HG02884 (cell line): ENCODE measurements at regions not wholly inside any gene's neighbourhood (a gene's known extent, or its start where the extent isn't known, plus 50 kb on each side); places are given as distances from the start of the nearest gene placed in this dataset.
A peak's percentile ranks its signal among the peaks of the same experiment; 100 is the strongest.

Source experiments
- ATAC-seq: cut with Tn5 transposase; IDR thresholded peaks from one replicate; pipeline ENCODE4 v1.9.1; 2021; ENCODE audit warnings: mild to moderate bottlenecking, moderate library complexity; ENCODE audit not compliant: unreplicated experiment

DNA sequence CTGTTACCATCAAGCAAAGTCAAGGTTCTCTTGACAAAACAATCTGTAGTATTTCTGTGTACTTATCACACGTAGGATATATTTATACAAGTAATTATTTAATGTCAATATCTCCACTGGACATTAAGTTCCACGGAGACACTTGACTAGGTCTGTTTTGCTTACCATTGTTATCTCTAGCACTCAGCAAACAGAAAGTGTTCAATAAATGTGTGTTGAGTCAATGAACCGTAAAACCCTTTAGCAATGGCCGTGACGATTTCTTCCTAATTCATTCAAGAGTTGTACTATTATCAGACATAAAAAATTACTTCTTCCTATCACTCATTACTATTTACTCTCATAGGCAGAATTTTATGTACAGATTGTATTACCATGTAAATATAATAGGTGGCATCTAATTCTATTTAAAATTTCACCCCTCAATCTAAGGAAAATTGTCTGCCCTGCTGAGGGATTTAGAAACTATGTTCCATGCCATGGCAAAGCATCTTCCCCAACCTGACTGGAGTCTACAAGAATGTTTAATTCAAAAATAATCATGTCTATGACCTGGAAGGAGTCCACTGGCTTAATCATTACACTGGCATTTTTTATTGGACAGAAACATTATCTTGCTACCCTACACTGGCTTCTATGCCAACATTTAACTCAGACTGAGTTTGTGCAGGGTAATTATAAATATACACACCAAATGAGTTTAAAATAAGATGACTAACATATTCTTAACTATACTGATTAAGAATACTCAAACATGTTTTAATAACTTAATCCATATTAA, 301.9 kb downstream of the ZEB2 start:
- no peak for ATAC-seq

DNA sequence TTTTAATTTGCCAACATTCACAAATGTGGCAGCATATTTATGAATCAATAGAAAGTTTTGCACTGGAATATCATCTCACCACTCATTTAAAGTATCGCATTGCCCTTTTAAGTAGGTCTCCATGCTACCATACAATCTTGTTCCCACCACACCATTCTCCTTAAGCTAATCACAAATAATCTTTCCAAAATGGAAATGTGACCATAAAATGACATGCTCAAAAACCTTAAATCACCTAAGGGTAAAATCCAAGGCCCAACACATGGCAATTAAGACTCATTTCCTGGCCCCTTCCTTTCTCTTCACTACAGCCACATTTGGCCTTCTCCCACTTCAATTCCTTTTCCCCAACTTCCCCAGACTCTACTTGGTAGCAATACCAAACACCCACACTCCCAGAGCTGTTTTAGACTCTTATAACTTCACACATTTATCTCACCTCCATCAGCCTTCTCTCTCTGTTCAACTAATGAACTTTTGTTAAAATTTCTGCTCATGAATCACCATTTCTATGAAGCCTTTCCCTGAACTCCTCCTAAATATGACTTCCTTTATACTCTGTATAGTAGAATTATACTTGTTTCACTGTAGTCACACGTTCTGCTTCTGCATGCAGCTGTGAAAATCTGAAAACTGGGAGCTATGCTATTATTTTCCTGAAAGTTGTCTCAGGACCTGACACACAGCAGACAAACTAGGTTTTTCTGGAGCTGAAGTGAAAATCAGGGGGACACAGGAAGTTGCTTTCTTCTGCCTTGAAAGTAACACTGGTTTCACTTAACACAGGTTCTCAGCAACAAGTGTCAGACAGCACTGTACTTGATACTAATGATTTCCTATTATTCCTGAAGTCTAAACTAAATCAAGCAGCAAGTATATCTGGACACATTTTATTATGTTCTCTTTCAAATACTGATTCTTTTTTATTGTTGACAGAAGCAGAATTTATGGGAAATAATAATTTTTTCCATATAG, 303.9 kb downstream of the ZEB2 start:
- ATAC-seq: peak; percentile 41

DNA sequence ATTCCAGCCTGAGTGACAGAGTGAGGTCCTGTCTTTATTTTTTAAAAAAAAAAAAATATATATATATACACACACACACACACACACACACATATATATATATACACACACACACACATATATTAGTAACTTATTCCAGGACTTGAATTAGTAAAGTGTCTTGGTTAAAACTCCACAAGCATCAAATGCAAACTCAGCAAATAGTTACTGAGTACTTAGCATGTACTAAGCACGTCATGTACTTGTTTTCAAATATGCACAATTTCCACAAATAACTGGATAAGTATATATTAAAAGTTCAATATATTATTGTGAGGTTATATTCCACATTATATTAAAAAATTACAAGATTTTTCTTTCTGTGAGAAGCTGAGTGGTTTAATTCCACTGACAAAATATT, 304.7 kb downstream of the ZEB2 start:
- ATAC-seq: no peak

DNA sequence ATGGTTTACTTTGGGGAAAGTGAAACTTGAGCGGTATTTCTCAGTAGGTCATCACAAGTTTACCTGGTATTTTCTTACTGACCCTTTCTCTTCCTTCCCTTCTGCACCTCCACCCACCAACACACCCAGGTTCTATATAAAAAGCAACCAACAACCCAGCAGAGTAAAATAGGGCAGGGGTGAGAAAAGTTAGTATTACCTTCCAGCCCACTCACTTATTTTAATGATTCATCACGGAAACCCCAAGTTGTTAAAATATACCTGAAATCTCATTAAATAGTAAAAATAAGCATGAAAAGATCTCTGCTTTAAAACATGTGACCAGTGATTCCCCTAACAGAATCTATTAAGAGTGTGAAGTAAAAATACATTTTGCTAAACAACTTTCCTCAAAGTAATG, 306.1 kb downstream of the ZEB2 start:
- peak; percentile 95 for ATAC-seq

DNA sequence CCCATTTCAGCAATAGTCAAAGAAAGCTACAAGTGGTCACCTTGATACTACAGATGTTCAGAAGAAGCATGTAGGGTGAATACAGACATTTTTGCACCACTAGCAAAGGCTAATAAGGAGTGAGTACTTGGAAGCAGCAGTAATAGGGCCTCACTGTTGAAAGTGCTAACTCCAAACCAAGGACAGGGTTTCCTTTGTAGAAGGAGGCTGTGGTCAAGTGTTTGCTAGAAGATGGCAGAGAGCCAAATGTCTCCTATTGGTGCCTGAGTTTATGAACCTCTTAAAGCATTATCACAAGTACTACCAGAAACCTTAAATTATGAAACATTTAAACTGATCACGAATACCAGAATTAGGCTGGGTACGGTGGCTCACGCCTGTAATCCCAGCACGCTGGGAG, 308.1 kb downstream of the ZEB2 start:
- no peak for ATAC-seq

DNA sequence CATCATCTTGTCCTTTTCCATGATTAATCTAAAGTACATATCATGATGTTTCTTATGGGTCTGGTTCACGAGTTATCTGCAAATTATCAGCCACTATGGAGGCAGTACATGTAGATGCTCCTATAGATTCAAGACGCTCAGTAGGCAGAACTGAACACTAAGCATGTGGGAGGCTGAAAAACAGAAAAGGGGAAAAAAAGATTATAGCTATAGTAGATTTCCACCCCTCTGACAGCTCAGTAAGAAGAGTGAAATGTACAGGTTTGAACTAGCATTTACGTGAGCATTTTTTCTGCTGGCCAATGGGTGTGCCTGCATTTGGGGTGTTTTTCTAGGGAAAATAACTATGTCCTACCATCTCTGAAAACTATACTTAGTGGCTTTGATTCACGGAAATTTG, 308.9 kb downstream of the ZEB2 start:
- ATAC-seq: no peak

DNA sequence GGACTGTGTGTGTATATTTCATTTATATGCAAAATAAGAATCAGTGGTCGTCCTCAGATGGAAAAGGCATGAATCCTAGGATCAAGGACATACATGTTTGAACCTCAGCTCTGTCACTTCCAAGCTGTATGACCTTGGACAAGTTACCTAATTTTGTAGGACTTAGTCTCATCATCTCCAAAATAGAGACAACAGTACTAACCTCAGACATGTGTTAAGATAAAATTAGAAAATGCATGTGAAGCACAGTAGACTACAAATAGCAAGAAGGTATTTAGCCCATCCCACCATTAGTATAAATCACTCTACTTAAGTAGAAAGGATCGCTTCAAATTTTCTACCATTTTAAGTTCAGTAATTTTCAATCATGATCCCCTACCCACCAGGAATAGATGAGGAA, 309.8 kb downstream of the ZEB2 start:
- no peak for ATAC-seq

DNA sequence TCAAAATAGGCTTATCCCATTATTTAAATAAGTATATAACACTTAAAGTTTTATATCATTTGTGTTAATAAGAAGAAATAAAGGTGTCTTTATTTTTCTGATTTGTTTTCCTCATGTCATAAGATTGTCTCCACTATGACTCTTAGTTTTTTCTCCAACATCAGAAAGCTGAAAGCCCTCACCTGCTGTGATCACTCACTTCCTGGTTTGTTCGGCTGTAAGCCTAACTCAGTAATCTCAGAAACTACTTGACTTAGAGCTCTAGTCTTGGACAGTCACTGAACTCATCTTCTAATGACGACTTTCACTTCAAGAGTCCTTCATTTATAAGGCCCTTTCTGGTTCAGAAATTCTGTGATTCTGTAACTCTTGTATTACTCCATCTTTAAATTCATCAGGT, 311.0 kb downstream of the ZEB2 start:
- no peak for ATAC-seq

DNA sequence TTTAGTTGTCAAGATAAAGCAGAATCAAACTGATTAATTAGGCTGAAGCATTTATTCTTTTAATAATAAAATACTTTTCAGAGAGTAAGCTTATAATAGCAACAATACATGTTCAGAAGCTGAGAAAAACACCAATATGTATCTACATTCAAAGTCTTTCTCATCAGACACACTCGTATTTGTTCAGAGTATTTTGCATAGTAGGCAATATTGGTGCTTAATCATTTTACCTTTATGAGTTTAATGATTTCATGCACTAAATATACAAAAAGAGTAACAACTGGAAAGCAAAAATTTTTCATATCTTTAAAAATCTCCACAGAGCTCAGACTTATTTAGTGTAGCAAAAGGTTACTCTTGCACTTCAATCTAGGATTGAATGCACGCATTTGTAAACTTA, 313.9 kb downstream of the ZEB2 start:
- no peak for ATAC-seq

DNA sequence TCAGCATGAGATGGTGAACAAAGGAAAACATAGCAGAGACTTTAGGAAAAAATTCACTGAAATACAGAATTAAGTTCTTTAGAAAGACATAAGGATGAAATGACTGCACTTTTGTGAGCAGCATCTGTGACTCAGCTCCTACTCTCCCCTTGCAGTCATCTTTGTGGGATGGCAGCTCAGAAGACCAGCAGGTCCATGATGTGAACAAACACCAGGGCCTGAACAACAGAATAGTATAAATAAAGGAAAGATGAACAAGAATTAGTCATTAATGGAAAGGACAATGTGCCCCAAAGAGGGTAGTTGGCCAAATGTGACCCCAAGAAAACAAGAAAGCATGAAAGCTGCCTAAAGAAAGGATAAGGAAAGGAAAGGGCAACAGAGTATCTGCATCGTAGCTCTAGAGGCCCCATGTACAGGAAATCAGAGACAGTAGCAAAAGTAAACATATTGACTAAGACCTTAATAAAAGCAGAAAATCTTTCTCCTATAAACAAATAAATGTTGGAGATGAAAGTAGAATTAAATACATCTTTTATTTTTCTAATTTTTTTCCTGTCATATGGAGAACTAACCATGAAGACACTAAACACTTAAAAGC, 318.0 kb downstream of the ZEB2 start:
- no peak for ATAC-seq

DNA sequence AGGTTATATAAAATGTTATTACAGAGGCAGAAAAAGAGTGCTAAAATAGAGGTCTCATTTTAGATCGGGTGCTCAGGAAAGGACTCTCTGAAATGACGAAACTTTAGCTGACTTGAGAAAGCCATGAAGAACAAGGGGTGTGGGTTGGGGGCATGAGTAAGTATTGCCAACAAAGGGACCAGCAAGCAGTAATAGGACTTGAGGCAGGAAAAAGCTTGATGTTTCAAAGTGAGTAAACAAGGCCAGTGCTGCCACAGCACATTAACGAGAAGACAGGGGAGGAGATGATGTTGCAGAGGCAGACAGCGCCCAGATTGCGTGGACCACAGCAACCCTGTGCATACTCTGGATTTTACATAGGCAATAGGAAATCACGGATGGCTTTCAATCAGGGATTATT, 318.8 kb downstream of the ZEB2 start:
- ATAC-seq: no peak

DNA sequence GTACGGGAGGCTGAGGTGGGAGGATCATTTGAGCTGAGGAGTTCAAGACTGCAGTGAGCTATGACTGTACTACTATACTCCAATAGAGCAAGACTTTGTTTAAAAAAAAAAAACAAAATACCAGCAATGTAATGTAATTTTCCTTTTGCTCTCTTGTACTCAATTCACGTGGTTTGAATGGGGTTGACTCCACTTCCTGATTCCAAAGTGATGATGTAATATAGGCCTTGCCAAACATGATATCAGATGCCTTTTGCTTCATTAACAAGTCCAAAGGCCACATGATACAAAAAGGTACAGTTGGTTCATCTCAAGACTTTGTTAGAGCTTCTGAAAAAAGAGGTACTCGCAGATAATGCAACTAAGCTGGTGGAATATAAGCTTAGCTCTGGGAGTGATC, 321.8 kb downstream of the ZEB2 start:
- no peak for ATAC-seq

DNA sequence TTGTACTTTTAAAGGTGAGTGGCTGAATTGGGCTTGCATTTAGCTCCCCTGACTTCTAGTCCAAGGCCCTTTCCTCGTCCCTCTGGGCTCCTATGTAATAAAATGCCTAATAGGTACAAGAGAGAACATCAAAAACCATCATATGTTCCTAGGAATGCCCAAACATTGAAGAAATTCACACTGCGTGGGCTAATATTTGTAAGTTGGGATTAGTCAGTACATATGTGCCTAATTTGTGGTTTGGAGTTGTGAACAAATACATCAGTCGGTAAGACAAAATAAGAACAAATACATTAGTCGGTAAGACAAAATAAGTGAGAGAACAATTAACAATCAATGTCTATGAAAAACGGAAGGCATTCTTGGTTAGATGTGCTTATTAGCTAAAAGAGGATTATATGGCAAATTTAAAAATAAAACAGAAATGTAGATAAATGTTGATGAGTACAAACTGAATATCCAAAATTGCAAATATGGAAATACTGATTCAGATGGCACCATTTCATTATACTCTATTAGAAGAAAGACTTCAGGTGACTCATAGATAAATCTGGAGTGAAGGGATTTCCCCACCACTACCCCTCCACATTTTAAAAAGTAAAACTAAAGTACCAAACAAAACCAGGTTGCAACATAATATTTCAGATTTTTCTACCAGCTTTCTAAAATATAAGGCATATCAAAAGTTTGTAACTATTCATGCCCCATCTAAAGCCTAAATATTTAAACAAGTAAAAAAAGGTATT, 325.4 kb downstream of the ZEB2 start:
- no peak for ATAC-seq

DNA sequence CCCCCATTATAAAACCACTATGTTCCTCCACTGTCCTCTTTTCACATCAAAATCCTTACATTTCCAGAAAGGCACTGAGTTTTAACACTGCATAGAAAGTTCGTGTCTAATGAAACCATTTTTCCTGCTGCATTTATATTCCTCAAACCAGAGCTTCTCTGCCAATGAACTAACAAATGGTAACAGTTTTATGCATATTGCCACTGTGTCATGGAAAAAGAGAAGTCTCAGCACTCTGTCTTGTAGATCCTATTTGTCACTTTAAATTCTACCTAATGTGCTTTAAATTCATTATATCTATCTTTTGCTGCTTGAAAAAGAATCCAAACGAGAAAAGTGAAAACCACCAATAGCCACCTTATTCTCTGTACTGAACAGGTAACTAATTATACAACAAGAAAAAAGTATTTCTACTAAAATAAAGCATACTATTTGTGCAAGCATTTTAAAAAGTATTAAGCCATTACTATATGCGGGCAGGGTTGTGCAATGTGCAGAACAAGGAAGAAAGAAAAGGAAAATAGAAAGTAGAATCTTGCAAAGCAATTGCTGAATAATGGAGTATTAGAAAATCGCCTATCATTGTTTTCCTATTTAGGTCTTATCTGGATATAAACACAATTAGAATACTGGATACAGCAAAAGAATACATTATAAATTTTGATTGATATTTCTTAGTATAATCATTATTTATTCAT, 328.9 kb downstream of the ZEB2 start:
- ATAC-seq: no peak

DNA sequence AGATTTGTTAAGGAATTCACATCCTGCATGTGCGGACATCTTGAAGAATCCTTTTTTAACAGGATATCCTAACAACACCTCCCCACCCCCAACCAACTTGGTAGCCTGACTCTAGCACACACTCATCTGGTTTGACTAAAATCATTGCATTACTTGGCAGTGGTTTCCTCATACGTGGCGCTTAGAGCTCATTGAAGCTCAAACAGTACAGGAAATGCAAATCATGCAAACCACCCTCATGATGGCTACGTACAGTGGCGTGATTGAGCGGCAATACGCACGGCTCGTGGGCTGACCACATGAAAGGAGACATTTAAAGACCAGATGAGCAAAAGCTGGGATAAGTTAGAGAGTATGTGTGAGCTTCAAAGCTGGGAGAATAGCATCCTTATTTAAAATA, 336.2 kb downstream of the ZEB2 start:
- ATAC-seq: peak; percentile 97

DNA sequence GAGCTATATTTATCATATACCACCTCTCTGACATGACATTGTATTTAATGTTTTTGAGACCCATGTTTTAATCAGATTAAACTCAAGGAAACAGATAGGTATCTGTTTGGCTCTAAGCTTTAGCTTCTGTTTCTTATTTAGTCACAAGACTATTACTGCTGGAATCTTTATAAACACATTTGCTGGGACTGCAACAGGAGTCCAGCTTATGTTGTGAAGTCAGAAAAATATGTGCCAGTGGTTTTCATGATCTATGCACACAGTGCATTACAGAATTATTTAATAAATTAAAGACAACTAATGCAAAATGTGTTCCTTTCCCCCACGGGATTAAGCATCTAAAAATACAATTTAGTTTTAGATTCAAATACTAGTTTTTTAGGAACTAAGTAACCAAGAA, 338.9 kb downstream of the ZEB2 start:
- ATAC-seq: no peak

DNA sequence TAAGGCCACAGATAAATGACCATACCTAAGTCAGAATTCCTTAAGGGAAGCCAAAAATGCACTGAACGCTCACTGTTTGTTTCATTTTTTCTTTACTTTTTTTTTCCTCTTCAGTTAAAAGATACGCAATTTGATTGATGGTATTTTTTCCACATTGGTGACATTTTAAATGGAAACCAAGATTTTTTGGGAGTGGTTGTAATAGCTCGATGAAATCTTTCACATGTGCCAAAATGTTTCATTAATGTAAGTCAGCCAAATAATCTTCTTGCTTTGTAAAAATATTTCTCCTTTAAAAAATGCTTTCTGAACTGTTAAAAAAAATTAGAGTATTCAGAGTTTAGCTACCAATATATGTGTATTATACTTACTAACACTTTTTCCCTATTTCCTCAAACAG, 339.8 kb downstream of the ZEB2 start:
- ATAC-seq: no peak

DNA sequence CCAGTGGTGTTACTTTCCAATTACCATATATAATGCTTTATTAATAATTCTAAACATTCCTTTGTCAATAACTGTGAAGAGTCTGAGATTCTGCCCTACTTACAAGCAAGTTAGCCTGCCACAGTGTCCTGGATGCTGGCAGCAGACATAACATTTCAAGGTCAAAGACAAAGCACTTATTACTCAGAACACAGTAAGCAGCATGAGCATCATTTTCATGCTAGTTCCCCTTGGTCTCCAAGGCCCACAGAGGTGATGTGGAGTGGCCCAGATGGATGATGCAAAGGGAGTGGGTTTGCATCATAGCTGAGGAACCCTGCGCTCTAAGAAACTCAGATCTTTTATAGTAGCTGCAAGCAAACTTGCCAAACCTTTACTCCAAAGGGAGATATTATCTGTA, 349.7 kb downstream of the ZEB2 start:
- ATAC-seq: no peak

DNA sequence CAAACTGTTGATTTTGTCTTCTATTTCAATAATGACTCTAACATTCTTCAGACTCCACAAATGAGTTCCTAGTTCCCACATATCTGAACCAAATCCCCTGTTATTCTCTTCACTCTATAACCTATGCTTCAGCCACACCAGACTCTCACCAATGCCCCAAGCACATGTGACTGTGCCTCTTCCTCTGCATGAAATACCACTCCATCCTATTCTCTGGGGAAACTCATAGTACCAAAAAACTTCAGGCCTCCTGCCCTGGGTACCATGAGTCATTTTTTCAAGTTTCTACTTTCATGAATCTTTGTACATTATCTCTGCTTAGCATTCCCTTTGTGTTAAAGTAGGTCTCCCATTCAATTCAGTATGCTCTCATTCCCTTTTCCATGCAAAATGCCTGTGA, 353.2 kb downstream of the ZEB2 start:
- no peak for ATAC-seq

DNA sequence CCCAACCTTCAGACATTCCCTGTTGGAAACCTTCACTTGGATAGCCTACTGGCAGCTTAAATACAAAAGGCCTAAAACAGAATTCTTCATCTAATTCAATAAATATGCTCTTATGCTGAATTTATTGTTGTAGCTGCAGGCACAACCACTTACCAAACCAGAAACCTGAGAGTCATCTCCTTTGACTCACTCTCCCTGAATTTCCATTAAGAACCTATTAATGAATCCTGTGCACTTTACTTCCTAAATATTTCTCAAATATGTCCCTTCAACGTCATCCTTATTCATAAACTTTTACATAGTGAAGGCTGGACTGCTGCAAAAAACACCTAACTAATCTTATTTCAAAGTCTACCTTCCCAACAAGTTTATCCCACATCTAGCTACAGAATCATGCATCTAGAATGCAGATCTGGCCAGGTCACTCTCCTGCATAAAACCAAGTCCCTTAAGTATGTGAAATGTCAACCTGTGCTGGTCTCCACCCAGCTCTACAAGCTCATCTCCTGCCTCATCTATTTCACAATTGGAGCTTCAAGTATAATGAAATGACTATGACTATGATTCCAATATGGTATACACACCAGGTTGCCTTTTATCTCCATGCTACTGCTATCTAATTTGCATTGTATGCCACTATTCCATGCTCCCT, 354.2 kb downstream of the ZEB2 start:
- ATAC-seq: no peak
